SK-N-SH treated with all-trans-retinoic acid at 6 μM for 48 hours (cell line): ENCODE measurements at regions not wholly inside any gene's neighbourhood (a gene's known extent, or its start where the extent isn't known, plus 50 kb on each side); places are given as distances from the start of the nearest gene placed in this dataset.

Experiments used
- ATAC-seq: fragments of 200-7000 bp; cut with Tn5 transposase; 3 replicates; pipeline ENCODE4 v1.9.1; 2020; ENCODE audit warnings: mild to moderate bottlenecking, moderate library complexity
- BACH2 ChIP-seq: fragments of 250-450 bp; sonication (Bioruptor Pico); IDR thresholded peaks from 2 replicates; pipeline ENCODE4 v1.9.0; 2021; ENCODE audit warnings: mild to moderate bottlenecking, borderline replicate concordance
- CSDC2 ChIP-seq: fragments of 250-450 bp; sonication (Bioruptor Pico); IDR thresholded peaks from 2 replicates; pipeline ENCODE4 v1.5.0; 2020; ENCODE audit warnings: mild to moderate bottlenecking, moderate library complexity
- ESRRG ChIP-seq: fragments of 250-450 bp; sonication (Bioruptor Pico); IDR thresholded peaks from 2 replicates; pipeline ENCODE4 v1.6.1; 2021; ENCODE audit warnings: mild to moderate bottlenecking
- GLIS3 ChIP-seq: fragments of 250-450 bp; sonication (Bioruptor Pico); IDR thresholded peaks from 2 replicates; pipeline ENCODE4 v1.5.0; 2020; ENCODE audit warnings: mild to moderate bottlenecking, moderate library complexity
- ISL1 ChIP-seq: fragments of 250-450 bp; sonication (Bioruptor Pico); IDR thresholded peaks from 2 replicates; pipeline ENCODE4 v2.1.2; 2022; ENCODE audit warnings: mild to moderate bottlenecking, moderate library complexity
- OSR1 ChIP-seq: fragments of 250-450 bp; sonication (Bioruptor Pico); IDR thresholded peaks from 2 replicates; pipeline ENCODE4 v1.8.0; 2022; ENCODE audit warnings: moderate library complexity, mild to moderate bottlenecking, inconsistent platforms
- PPARA ChIP-seq: fragments of 250-450 bp; sonication (Bioruptor Pico); IDR thresholded peaks from 2 replicates; pipeline ENCODE4 v1.5.0; 2020; ENCODE audit warnings: mild to moderate bottlenecking, borderline replicate concordance
- RARB ChIP-seq: fragments of 250-450 bp; sonication (Bioruptor Pico); IDR thresholded peaks from 2 replicates; pipeline ENCODE4 v1.8.0; 2021; ENCODE audit warnings: mild to moderate bottlenecking, moderate library complexity
- SNAI2 ChIP-seq: fragments of 250-450 bp; sonication (Bioruptor Pico); IDR thresholded peaks from 2 replicates; pipeline ENCODE4 v1.5.0; 2020; ENCODE audit warnings: mild to moderate bottlenecking, moderate library complexity
- TCF4 ChIP-seq: fragments of 250-450 bp; sonication (Bioruptor Pico); IDR thresholded peaks from 2 replicates; pipeline ENCODE4 v1.8.0; 2021; ENCODE audit warnings: mild to moderate bottlenecking, moderate library complexity, borderline replicate concordance
- TOX ChIP-seq: fragments of 250-450 bp; sonication (Bioruptor Pico); IDR thresholded peaks from 2 replicates; pipeline ENCODE4 v1.8.0; 2021; ENCODE audit warnings: mild to moderate bottlenecking, moderate library complexity, borderline replicate concordance
- ZC3H10 ChIP-seq: fragments of 250-450 bp; sonication (Bioruptor Pico); IDR thresholded peaks from 2 replicates; pipeline ENCODE4 v1.5.1; 2021; ENCODE audit warnings: mild to moderate bottlenecking, moderate library complexity
- ZFP3 ChIP-seq: fragments of 250-450 bp; sonication (Bioruptor Pico); IDR thresholded peaks from 2 replicates; pipeline ENCODE4 v1.5.0; 2020; ENCODE audit warnings: mild to moderate bottlenecking, moderate library complexity
- ZFP30 ChIP-seq: fragments of 450-650 bp; formaldehyde crosslinking; IDR thresholded peaks from 2 replicates; pipeline ENCODE4 v1.5.0; 2022; ENCODE audit warnings: mild to moderate bottlenecking, moderate library complexity
- ZNF70 ChIP-seq: fragments of 450-650 bp; formaldehyde crosslinking; IDR thresholded peaks from 2 replicates; pipeline ENCODE4 v1.5.0; 2020; ENCODE audit warnings: mild to moderate bottlenecking, moderate library complexity
- ZNF8 ChIP-seq: fragments of 450-650 bp; formaldehyde crosslinking; IDR thresholded peaks from 2 replicates; pipeline ENCODE4 v1.5.0; 2020; ENCODE audit warnings: mild to moderate bottlenecking, moderate library complexity
- TF ChIP-seq, protein P1 (sequence below): fragments of 250-450 bp; sonication (Bioruptor Pico); IDR thresholded peaks from 2 replicates; pipeline ENCODE4 v1.8.0; 2021; ENCODE audit warnings: low read depth, mild to moderate bottlenecking, moderate library complexity, borderline replicate concordance
- TF ChIP-seq, protein P2 (sequence below): fragments of 250-450 bp; sonication (Bioruptor Pico); IDR thresholded peaks from 2 replicates; pipeline ENCODE4 v1.5.1; 2021; ENCODE audit warnings: mild to moderate bottlenecking, moderate library complexity
- TF ChIP-seq, protein P3 (sequence below): fragments of 250-450 bp; sonication (Bioruptor Pico); IDR thresholded peaks from 2 replicates; pipeline ENCODE4 v1.8.0; 2020; ENCODE audit warnings: mild to moderate bottlenecking, moderate library complexity, borderline replicate concordance
- TF ChIP-seq, protein P4 (sequence below): fragments of 250-450 bp; sonication (Bioruptor Pico); IDR thresholded peaks from 2 replicates; pipeline ENCODE4 v1.5.1; 2020; ENCODE audit warnings: low read depth, mild to moderate bottlenecking, moderate library complexity

DNA sequence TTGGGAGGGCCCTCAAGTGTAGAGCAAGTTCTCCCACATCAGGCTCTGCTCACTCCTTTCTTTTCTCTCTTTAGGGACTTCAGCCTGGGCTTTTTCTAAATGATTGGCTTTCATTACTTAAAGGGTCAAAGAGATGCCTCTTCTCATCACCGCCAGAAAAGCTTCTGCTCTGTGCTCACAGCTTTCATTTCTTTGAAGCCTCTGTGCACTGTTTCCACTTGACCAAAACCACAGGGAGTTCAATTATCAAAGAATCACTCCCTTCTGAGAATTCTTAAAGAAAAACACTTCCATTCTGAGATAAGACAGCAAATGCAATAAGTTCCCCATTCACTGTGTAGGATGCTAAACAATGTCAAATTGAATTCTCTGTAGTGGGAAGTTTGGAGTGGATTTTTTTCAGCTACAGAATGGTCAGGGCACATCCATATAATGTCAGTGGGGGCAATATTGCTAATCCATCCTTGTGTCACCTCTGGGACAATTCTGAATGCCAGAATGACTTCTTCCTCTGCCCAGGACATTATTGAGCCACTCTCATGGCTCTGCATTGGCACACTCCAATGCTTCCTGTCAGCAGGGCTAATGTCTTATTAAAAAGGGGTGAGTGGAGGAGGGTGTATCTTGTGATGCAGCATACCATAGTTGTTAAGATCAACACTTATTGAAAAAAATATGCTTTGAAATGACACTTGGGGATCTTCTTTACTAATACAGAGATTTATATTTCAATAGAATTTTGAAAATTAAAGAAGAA is 217.6 kb downstream of the SNCA start:
- no peak for ATAC-seq
- no peak for TF ChIP-seq ZNF70 (CRISPR knock-in tag)
- TF ChIP-seq ZFP3: no peak
- TF ChIP-seq ZNF8 (CRISPR knock-in tag): no peak
- no peak for TF ChIP-seq RARB (CRISPR knock-in tag)
- TF ChIP-seq, protein P1, sequence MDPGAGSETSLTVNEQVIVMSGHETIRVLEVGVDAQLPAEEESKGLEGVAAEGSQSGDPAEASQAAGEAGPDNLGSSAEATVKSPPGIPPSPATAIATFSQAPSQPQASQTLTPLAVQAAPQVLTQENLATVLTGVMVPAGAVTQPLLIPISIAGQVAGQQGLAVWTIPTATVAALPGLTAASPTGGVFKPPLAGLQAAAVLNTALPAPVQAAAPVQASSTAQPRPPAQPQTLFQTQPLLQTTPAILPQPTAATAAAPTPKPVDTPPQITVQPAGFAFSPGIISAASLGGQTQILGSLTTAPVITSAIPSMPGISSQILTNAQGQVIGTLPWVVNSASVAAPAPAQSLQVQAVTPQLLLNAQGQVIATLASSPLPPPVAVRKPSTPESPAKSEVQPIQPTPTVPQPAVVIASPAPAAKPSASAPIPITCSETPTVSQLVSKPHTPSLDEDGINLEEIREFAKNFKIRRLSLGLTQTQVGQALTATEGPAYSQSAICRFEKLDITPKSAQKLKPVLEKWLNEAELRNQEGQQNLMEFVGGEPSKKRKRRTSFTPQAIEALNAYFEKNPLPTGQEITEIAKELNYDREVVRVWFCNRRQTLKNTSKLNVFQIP: no peak
- TF ChIP-seq, all 23 proteins: peak for 0

DNA sequence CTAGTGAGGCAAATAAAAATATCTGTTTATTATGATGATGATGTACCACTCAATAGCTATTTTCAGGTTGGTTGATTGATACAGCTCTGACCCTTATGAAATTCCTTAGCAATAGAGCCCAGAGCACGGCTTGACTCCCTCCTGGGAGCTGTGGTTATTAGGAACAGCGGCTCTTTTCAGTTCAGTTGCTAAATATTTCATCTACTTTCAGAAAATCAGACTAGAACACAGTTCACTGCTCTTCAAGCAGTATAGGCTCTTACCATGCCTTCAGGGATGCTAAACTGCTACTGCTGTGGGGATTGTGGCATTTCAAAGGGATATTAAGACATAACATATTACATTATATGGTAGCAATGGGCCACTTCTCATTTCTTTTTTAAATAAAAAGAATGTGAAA is 218.8 kb downstream of the SNCA start:
- TF ChIP-seq CSDC2 (CRISPR knock-in tag) (no peak), PPARA (CRISPR knock-in tag) (no peak)
- TF ChIP-seq, all 23 proteins: peak for 0
- ATAC-seq: no peak

DNA sequence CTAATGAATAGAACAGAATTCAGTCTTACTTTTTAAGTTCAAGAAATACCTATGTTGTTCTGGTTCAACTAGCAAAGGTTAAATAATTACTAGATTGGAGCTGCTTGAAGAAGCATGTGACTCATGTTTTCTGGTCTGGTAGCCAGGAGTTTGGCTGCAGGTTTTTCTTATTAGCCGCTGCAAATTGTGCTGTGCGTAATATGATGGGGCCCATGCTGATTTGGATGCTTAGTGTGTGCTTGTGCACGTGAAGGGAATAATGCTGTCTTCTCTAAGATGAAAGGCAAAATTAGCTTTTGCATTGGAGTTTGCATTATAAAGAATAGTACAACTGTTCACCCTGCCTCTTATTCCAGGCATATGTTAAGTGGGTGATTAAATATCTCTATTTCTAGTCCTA is 219.6 kb downstream of the SNCA start:
- TF ChIP-seq RARB (CRISPR knock-in tag) (no peak), SNAI2 (CRISPR knock-in tag) (no peak), ZFP3 (no peak), PPARA (CRISPR knock-in tag) (no peak)
- ATAC-seq: no peak

DNA sequence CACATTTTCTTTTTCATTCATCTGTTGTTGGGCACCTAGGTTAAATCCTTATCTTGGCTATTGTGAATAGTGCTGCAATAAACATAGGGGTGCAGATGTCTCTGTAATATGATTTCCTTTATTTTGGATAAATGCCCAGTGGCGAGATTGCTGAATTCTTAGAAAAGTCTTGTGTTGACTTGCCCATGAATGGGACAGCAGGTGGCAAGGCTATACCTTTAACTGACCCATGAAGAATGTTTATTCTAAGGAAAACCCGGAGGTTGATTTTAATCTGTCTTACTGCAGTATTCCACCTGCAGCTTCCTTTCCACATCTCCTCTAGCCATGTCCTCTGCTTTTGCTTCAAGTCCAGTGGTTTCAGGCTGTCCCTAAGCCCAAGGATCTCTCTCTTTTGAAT is 220.6 kb downstream of the SNCA start:
- no peak for ATAC-seq
- TF ChIP-seq, protein P2, sequence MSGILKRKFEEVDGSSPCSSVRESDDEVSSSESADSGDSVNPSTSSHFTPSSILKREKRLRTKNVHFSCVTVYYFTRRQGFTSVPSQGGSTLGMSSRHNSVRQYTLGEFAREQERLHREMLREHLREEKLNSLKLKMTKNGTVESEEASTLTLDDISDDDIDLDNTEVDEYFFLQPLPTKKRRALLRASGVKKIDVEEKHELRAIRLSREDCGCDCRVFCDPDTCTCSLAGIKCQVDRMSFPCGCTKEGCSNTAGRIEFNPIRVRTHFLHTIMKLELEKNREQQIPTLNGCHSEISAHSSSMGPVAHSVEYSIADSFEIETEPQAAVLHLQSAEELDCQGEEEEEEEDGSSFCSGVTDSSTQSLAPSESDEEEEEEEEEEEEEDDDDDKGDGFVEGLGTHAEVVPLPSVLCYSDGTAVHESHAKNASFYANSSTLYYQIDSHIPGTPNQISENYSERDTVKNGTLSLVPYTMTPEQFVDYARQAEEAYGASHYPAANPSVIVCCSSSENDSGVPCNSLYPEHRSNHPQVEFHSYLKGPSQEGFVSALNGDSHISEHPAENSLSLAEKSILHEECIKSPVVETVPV: no peak
- no peak for TF ChIP-seq TCF4 (CRISPR knock-in tag)
- TF ChIP-seq PPARA (CRISPR knock-in tag): no peak
- no peak for TF ChIP-seq ESRRG (CRISPR knock-in tag)

DNA sequence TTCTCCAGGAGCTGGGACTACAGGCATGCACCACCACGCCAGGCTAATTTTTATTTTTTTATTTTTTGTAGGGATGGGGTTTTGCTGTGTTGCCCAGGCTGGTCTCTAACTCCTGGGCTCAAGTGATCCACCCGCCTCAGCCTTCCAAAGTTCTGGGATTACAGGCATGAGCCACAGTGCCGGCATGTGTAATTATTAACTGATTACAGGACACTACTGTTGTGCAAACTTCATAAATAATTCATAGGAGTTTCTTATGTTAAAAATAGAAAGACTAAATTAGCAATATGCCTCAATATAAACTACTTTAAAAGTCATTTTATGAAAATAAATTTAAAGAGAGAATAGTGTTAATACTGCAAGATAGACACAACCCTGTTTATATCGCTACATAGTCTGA is 221.9 kb downstream of the SNCA start:
- TF ChIP-seq, protein P3, sequence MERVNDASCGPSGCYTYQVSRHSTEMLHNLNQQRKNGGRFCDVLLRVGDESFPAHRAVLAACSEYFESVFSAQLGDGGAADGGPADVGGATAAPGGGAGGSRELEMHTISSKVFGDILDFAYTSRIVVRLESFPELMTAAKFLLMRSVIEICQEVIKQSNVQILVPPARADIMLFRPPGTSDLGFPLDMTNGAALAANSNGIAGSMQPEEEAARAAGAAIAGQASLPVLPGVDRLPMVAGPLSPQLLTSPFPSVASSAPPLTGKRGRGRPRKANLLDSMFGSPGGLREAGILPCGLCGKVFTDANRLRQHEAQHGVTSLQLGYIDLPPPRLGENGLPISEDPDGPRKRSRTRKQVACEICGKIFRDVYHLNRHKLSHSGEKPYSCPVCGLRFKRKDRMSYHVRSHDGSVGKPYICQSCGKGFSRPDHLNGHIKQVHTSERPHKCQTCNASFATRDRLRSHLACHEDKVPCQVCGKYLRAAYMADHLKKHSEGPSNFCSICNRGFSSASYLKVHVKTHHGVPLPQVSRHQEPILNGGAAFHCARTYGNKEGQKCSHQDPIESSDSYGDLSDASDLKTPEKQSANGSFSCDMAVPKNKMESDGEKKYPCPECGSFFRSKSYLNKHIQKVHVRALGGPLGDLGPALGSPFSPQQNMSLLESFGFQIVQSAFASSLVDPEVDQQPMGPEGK (CRISPR knock-in tag): no peak
- no peak for TF ChIP-seq OSR1 (CRISPR knock-in tag)
- TF ChIP-seq SNAI2 (CRISPR knock-in tag): no peak
- TF ChIP-seq GLIS3 (CRISPR knock-in tag): no peak
- ATAC-seq: no peak

DNA sequence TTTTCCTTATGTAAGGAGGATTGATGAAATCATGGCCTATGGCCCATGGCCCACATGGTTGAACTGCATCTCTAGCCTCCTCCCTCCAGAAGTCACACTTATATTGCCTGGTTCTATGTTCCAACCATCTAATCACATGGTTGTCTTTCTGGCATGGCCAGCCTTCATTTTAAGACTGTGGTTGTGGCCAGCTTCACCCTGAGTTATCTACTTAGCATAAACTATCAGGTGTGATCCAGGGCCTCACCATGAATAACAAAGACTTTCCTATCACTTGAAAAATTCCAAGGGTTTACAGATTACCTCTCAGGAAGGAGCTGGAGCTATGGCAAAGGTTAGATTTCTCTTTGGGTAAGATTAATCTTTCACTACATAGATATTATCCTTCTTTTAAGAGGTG is 222.8 kb downstream of the SNCA start:
- TF ChIP-seq CSDC2 (CRISPR knock-in tag): no peak
- TF ChIP-seq, protein P3 (CRISPR knock-in tag): no peak
- TF ChIP-seq ZFP3: no peak
- ATAC-seq: no peak

DNA sequence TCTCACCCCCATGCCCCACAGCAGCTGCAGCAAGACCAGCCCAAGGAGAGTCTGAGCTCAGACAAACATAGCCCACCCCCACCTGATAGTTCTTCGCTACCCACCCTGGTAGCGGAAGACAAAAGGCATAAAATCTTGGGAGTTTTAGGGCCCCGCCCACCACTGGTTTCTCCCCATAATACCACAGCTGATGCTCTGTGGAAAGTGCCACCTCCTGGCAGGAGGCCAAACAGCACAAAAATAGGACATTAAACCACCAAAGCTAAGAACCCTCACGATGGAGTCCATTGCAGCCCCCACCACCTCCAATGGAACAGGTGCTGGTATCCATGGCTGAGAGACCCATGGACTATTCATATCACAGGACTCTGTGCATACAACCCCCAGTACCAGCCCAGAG is 226.7 kb downstream of the SNCA start:
- ATAC-seq: no peak
- TF ChIP-seq OSR1 (CRISPR knock-in tag) (no peak), ISL1 (CRISPR knock-in tag) (no peak), ZFP30 (no peak), TOX (CRISPR knock-in tag) (no peak), ZC3H10 (CRISPR knock-in tag) (no peak), GLIS3 (CRISPR knock-in tag) (no peak), BACH2 (CRISPR knock-in tag) (no peak), RARB (CRISPR knock-in tag) (no peak)
- TF ChIP-seq, protein P3 (CRISPR knock-in tag): no peak
- TF ChIP-seq, protein P4, sequence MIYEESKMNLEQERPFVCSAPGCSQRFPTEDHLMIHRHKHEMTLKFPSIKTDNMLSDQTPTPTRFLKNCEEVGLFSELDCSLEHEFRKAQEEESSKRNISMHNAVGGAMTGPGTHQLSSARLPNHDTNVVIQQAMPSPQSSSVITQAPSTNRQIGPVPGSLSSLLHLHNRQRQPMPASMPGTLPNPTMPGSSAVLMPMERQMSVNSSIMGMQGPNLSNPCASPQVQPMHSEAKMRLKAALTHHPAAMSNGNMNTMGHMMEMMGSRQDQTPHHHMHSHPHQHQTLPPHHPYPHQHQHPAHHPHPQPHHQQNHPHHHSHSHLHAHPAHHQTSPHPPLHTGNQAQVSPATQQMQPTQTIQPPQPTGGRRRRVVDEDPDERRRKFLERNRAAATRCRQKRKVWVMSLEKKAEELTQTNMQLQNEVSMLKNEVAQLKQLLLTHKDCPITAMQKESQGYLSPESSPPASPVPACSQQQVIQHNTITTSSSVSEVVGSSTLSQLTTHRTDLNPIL: no peak
